HG02885 (cell line): ENCODE measurements at regions not wholly inside any gene's neighbourhood (a gene's known extent, or its start where the extent isn't known, plus 50 kb on each side); places are given as distances from the start of the nearest gene placed in this dataset.

Experiments used
- ATAC-seq: cut with Tn5 transposase; IDR thresholded peaks from one replicate; pipeline ENCODE4 v1.9.1; 2021; ENCODE audit warnings: mild to moderate bottlenecking; ENCODE audit not compliant: unreplicated experiment, poor library complexity

- ATAC-seq, result no peak
Observed at GRCh38 chr6:122129313-122130025, 270.0 kb upstream of the HSF2 start.

GRCh38 chr6:122130026-122130348 is 269.5 kb upstream of the HSF2 start:
- ATAC-seq, result no peak

DNA sequence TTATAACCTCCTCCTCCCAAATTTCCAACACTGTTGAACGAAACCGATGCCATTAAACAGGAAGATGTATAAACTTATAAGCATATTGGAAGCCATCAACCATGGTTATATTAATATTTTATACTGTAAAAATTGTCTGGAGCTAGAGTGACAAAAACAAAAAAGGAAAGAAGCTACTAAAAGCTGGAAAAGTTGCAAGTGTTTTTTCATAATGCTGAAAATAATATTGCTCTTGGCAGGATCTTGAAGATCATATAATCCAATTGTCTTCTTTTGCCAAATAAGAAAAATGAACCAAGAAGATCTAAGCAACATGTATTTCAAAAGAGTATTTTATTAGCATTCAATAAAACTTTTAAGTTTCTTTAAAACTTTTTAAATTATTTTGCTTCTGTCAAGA is 268.9 kb upstream of the HSF2 start:
- no peak for ATAC-seq

DNA sequence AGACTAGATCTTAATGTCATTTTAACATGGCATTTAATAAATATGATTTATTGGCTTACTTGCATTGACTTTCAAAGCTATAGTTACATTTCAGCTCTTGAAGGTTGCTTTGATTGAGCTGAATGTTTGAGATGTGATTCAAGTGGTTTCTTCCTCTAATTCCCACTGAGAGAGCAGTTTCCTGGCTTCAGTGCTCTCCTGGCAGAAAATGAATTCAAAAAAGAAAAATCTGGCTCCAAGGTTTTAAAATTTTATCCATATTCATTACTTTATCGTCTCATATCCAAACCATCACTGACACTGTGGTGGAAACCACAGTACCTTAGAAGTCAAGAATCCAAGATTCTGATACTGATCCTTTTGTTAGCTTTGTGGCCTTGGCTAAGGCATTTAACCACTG is 263.1 kb upstream of the HSF2 start:
- no peak for ATAC-seq

DNA sequence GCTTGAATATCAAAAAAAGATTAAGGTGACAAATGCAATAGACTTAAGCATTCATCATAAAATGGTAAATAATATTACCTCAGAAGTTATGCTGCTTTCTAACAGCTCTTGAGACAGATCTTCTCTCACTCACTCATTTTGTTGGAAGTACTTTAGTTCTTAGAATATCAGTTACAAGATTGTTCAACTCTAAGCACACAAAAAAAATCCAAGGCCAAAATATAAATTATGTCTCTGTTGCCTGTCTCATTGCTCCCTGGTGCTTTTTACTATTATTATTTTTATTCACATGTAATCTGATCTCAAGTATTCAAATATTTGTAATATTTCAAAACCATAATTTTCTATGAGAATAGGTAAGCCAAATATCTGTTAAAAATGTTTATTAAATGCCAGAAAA is 259.4 kb upstream of the HSF2 start:
- no peak for ATAC-seq

DNA sequence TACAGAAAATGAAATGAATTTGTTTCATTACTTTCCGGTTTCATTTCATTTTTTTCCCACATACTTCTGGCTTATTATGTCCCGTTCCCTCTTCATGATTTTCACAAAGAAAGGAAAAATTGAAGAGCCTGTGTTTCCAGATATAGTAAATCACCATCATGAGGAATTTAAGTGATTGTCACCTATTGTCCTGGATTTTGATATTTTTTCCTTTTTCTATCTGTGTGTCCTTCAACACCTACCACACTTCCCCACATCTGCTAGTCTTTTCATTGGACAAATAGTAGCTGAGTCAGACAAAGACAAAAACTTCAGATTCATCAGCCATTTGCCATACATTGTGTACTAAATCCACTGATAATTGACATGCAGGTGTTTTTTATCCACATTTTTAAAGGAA is 258.2 kb upstream of the HSF2 start:
- no peak for ATAC-seq

DNA sequence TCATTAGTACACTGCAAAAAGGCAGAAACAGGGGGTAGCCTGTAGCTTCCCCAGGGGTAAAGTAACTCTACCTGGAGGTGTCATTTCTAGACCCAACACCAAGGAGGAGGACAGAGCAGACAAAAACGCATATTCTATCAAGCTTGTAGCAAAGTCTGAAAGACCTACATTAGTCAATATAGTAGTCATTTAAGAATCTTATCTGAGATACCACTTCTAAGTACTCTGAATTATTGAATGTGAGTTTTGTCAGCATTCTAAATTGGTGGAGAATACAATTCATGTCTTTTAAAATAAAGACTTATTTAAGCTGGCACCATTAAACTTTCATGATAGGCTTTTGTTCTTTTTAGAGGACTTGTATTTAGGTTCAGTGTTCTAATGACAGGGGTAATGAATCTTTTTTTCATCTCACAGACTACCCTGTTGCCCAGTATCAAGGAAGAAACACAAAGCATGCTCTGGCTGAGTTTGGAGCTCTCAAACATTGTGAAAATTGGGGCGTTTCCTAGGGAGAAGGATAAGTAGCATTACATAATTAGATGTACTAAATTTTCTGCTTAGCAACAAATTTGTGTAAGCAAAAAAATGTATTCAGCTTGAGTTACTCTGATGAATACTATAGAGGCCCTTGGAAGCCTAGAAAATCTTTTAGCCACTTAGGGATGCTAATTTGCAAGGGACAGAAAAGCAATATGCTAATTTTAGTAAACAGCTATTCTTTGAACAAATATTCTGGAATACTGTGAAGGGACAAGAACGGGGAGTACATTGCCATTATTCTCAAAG is 255.4 kb upstream of the HSF2 start:
- ATAC-seq, result no peak

DNA sequence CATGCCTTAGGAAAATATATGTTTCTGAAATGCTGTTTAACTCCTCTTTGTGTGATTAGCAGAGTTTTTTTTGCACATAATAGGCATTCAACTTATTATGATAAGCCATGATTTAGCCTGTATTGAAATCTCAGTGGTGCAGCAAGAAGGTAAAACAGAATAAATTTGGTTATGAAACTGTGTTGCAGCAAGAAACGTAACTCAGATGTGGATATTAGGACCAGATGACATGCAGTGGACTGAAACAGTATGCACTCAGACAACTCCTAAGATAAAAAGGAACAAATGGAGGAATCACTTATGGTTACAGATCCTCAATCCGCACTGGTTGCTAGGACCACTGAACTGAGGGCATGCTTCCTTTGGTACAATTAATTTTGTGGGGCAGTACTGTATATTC is 254.2 kb upstream of the HSF2 start:
- ATAC-seq, result no peak

- no peak for ATAC-seq
Observed at GRCh38 chr6:122145741-122146240, 253.7 kb upstream of the HSF2 start.

GRCh38 chr6:122147291-122147690 is 252.2 kb upstream of the HSF2 start:
- ATAC-seq, result no peak

GRCh38 chr6:122151066-122151465 is 248.4 kb upstream of the HSF2 start:
- no peak for ATAC-seq

DNA sequence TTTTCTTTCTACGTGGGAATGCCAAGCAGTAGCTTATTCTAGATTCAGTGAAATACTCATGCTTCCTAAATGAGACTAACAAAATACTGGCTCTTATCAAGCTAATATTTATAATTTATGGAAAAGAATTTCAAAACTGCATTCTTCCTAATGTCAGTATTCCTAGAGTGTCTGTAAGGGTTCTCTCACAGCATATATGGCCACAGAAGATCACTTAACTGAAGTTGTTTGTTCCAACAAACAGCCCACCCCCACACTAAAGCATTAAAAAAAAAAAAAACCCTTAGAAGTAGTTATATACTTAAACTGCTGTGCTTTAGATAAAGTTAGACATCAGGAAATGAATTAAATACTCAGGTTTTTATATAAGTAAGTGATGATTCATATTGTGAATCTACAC is 247.7 kb upstream of the HSF2 start:
- ATAC-seq, result no peak

DNA sequence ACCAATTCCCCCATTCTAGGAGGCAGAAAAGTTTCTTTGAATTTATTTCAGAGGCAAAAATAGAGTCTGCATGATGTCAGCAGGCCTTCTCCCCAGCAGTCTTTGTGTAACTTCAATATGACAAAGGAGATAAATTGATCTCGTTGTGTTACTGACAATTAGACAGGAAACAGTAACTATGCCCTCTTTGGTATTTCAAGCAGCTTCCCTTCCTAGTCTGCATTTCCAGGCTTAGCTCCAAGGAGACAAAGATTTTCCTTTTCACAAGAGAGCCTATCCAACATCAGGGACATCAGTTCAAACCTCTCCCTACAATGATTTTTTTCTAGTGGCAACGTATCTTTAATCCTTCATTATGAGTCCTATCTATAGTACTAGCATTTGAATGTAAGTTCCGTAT is 245.9 kb upstream of the HSF2 start:
- no peak for ATAC-seq

DNA sequence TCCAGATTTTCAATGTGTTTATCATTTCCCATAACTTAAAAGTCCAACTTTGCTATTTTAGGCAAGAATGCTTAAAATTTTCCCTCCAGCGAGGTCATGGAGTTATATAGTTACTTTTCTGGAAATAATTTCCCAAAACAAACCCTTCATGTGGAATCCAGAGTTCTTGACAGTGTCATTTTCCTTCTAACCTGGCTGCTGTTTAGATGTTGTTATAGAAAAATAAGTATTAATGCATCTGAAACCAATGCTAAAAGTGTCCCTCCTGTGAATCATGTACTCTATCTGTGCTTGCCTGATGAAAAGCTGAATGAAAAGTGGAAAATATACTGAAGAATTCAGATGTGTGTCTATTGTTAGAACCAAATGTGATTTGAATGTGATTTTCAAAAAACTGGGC is 245.3 kb upstream of the HSF2 start:
- no peak for ATAC-seq

GRCh38 chr6:122154912-122155575 is 244.4 kb upstream of the HSF2 start:
- no peak for ATAC-seq

GRCh38 chr6:122161136-122161535 is 238.3 kb upstream of the HSF2 start:
- no peak for ATAC-seq

GRCh38 chr6:122165014-122165413 is 234.4 kb upstream of the HSF2 start:
- no peak for ATAC-seq

DNA sequence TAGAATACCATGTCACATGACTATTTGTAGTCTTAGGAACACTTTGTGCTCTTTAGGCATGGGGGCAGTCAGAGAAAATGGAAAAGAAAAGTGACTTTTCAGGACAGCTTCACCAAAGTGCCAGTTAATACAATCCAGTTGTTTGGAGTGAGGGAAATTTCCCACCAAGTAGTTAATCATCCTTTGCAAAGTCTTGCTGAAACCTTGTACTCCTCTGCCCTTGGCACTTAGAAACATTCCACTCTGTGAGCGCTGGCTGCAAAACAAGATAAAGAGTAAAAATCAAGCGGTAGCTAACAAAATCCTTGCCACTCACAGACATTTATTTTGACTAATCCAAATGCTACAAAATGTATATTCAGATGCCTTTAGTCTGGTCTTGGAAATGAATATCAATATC is 229.2 kb upstream of the HSF2 start:
- no peak for ATAC-seq

DNA sequence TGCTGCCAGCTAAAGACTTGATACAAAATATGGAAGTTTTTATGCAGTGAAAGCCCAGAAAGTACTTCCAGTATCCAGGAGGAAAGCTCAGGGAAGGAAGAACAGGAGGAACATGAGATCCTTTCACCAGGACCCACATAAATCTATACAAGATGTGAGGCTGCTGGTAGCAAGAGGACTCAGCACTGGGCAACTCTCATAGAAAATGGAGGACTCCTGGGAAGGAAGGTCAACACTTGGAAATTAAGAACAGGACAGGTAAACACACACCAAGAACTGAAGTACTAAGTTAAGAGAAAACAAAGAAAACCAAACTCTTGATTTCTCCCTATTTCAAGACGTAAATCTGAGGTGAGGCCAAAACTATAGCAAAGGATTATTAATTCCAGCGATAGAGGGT is 220.5 kb upstream of the HSF2 start:
- no peak for ATAC-seq

GRCh38 chr6:122180132-122180531 is 219.3 kb upstream of the HSF2 start:
- no peak for ATAC-seq

DNA sequence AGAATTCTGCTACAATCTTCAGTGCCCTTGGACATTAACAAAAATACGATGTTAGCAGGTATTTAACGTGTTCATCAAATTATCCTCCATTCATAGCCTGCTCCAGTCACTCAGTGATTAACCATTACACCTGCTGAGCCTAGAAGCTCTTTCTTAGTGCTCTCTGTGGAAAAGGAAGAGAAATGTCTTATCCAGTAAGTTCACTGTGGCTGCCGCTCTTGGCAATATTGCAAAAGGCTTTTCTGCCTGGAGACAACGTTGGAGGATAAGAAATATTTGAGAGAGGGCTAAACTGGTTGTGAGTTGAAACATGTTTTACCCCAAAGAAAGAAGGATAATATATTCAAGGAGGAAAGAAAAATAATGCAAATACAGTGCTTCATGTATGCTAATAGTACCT is 217.4 kb upstream of the HSF2 start:
- ATAC-seq, result no peak
